HCT116 (cell line): ENCODE measurements at regions not wholly inside any gene's neighbourhood (a gene's known extent, or its start where the extent isn't known, plus 50 kb on each side); places are given as distances from the start of the nearest gene placed in this dataset.

Source experiments
- JUND ChIP-seq: IDR thresholded peaks from 2 replicates; pipeline ENCODE4 v1.6.1; 2012
- POLR2A ChIP-seq: IDR thresholded peaks from 2 replicates; pipeline ENCODE4 v1.7.0; 2011; ENCODE audit warnings: borderline replicate concordance; ENCODE audit not compliant: insufficient read depth, insufficient read length; ENCODE audit errors: extremely low read depth
- TF ChIP-seq, protein P1 (sequence below): IDR thresholded peaks from 2 replicates; pipeline ENCODE4 v1.6.1; 2012; ENCODE audit warnings: low read depth

DNA sequence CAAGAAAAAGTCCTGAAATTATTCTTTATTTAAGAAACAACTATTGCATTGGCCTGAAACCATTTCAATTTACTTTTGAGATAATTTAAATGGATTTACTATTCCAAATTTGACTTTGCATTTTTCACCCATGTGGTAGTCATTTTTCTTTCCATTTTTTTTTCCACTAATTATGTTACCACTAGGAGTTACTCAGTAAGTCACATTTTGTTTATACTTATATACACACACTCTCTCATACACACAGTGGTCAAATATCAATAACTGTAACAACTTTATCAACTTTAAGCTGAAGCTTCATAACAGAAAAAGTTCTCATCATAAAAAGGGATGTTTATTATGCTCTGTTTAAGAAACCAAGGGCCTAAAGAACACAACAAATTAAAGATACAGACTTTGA is 222.8 kb downstream of the SIPA1L2 start:
- TF ChIP-seq POLR2A (no peak), JUND (no peak)
- TF ChIP-seq, protein P1, sequence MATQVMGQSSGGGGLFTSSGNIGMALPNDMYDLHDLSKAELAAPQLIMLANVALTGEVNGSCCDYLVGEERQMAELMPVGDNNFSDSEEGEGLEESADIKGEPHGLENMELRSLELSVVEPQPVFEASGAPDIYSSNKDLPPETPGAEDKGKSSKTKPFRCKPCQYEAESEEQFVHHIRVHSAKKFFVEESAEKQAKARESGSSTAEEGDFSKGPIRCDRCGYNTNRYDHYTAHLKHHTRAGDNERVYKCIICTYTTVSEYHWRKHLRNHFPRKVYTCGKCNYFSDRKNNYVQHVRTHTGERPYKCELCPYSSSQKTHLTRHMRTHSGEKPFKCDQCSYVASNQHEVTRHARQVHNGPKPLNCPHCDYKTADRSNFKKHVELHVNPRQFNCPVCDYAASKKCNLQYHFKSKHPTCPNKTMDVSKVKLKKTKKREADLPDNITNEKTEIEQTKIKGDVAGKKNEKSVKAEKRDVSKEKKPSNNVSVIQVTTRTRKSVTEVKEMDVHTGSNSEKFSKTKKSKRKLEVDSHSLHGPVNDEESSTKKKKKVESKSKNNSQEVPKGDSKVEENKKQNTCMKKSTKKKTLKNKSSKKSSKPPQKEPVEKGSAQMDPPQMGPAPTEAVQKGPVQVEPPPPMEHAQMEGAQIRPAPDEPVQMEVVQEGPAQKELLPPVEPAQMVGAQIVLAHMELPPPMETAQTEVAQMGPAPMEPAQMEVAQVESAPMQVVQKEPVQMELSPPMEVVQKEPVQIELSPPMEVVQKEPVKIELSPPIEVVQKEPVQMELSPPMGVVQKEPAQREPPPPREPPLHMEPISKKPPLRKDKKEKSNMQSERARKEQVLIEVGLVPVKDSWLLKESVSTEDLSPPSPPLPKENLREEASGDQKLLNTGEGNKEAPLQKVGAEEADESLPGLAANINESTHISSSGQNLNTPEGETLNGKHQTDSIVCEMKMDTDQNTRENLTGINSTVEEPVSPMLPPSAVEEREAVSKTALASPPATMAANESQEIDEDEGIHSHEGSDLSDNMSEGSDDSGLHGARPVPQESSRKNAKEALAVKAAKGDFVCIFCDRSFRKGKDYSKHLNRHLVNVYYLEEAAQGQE, result no peak
